ENCODE measurements at regions not wholly inside any gene's neighbourhood (a gene's known extent, or its start where the extent isn't known, plus 50 kb on each side); places are given as distances from the start of the nearest gene placed in this dataset.

GRCh38 chr12:93097417-93097816, 168.3 kb upstream of the EEA1 start:
- TF ChIP-seq GATA2 (IDR thresholded peaks at IDR 0.05; ENCODE audit: low read depth, low read length) (no peak), GATA3 (IDR thresholded peaks at IDR 0.05; ENCODE audit: low read depth, low read length) (no peak)

All from SH-SY5Y (cell line).